ENCODE measurements at regions not wholly inside any gene's neighbourhood (a gene's known extent, or its start where the extent isn't known, plus 50 kb on each side); places are given as distances from the start of the nearest gene placed in this dataset.

DNA sequence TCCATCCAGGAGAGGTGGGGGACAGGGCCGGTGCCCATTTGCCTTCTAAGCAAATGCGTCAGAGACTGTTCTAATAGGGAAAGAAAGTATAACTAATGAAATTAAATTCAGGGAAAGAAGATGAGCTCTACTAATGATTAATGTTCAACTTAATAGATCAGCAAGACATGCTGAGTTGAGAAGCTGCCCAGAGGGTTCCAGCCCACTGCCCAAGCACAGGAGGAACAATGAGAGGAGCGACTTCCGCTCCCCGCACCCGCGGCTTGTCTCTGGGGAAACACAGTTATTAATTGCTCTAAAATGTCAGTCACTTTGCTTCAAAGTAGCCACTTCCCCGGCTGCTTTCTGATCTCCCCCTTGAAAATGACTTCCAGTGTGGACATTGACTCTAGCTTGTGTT is 331.3 kb downstream of the UQCRFS1 start:
- H3K27ac ChIP-seq = no peak overlapping the region
- 63 to 77% methylated on average over 8 of the region's 8 CpGs for WGBS, 2 donors
- peaks cover 3 to 27% (median 6%) of the 10 kb centered on the region in 9 donors for H3K4me1 ChIP-seq
- H3K4me3 ChIP-seq = no peak overlapping the region
- ATAC-seq (no peak), DNase-seq (no peak)
- no peaks in the 10 kb centered on the region for H3K36me3 ChIP-seq
- no peak for TF ChIP-seq CTCF (IDR thresholded peaks at IDR 0.05)
- intact Hi-C loops (cut with DNase I) = loop anchor here in 1 of 10 donors (5.0 kb wide), 1 partner anchor 414 kb away; no protein-coding TSS in a partner anchor
- H3K9me3 ChIP-seq = no peaks in the 10 kb centered on the region
- peaks cover 0 to 5% (median 0%) of the 10 kb centered on the region in 7 donors for H3K27me3 ChIP-seq

GRCh38 chr19:28880735-28881401 is 332.1 kb downstream of the UQCRFS1 start:
- ATAC-seq = no peak

DNA sequence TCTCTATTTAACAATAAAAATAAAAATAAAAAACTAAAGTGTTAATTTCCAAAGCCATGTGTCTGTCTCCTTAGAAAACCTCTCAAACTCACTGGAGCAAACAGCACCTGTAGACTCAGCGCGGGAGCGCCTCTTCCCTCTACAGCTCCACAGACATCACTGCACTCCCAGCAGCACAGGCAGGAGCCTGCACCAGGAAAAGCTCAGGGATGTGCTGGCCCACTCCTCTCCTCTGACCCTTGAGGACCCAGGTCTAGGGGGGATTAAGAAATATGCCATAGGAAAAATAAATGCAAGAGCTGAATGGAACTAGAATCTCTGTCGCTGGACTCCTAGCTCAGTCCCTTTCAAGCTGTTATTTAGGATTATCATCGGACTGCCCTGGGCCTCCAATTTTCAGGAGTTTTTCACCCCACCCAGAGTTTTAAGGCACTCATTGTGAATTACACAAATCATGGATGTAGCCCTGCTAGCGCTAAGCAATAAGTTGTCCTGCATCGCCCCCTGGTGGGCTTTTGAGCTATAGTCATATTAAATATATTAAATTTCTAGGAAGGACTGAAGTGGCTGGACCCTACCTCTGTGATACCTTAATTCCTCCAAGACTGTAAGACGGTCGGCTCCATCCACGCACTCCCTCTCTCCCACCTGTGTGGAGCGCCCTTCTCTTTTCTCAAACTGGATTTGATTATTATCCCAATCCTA is 333.9 kb downstream of the UQCRFS1 start:
- Histone ChIP-seq H3K4me3 (no peak overlapping the region), H3K27me3 (peaks cover 0 to 4% (median 0%) of the 10 kb centered on the region in 7 donors), H3K27ac (no peak overlapping the region), H3K9me3 (no peaks in the 10 kb centered on the region), H3K4me1 (peaks cover 0 to 20% (median 6%) of the 10 kb centered on the region in 9 donors), H3K36me3 (no peaks in the 10 kb centered on the region)
- WGBS, 2 donors = 24 to 28% methylated on average over 11 of the region's 11 CpGs
- ATAC-seq = peak in 5 of 8 donors; percentile 15 to 38 (median 29)
- intact Hi-C loops (cut with DNase I) = loop anchor here (1.0 to 10.0 kb wide), 9 partner anchors 142 to 907 kb away; no protein-coding TSS in a partner anchor
- DNase-seq = peak; percentile 61 to 64
- peak; percentile 58 to 82 (median 71) for TF ChIP-seq CTCF (IDR thresholded peaks at IDR 0.05)

More at GRCh38 chr19:28880735-28881401, 332.1 kb downstream of the UQCRFS1 start:
- no peak for TF ChIP-seq CTCF (IDR thresholded peaks at IDR 0.05)
- DNase-seq = no peak
- WGBS, 2 donors = 55 to 67% methylated on average over 10 of the region's 10 CpGs
- Histone ChIP-seq H3K36me3 (no peaks in the 10 kb centered on the region), H3K9me3 (no peaks in the 10 kb centered on the region), H3K4me3 (no peak overlapping the region), H3K4me1 (peaks cover 0 to 27% (median 6%) of the 10 kb centered on the region in 9 donors), H3K27ac (no peak overlapping the region), H3K27me3 (peaks cover 0 to 5% (median 0%) of the 10 kb centered on the region in 7 donors)
- intact Hi-C loops (cut with DNase I) = loop anchor here in 1 of 10 donors (5.0 kb wide), 1 partner anchor 414 kb away; no protein-coding TSS in a partner anchor

GRCh38 chr19:28876609-28877123 is 336.3 kb downstream of the UQCRFS1 start:
- Histone ChIP-seq H3K4me1 (peaks cover 0 to 8% (median 0%) of the 10 kb centered on the region in 9 donors), H3K27me3 (peaks cover 0 to 6% (median 0%) of the 10 kb centered on the region in 7 donors), H3K4me3 (no peak overlapping the region), H3K9me3 (no peaks in the 10 kb centered on the region), H3K36me3 (no peaks in the 10 kb centered on the region), H3K27ac (no peak overlapping the region)
- TF ChIP-seq CTCF (IDR thresholded peaks at IDR 0.05) = no peak
- DNase-seq = no peak
- intact Hi-C loops (cut with DNase I) = loop anchor here in 9 of 10 donors (2.0 to 10.0 kb wide), 7 partner anchors 139 to 904 kb away; no protein-coding TSS in a partner anchor
- 76 to 81% methylated on average over 7 of the region's 7 CpGs for WGBS, 2 donors
- no peak for ATAC-seq

Data from heart right ventricle (tissue), 16 donors.